HEK293 (cell line): ENCODE measurements at regions not wholly inside any gene's neighbourhood (a gene's known extent, or its start where the extent isn't known, plus 50 kb on each side); places are given as distances from the start of the nearest gene placed in this dataset.

Experiments used
- ATF2 ChIP-seq: fragments of 450-650 bp; formaldehyde crosslinking; IDR thresholded peaks from 2 replicates; pipeline ENCODE4 v1.5.1; 2016; ENCODE audit warnings: missing biosample characterization, missing genetic modification characterization, low read depth
- CTCF ChIP-seq: fragments of 450-650 bp; formaldehyde crosslinking; IDR thresholded peaks from 2 replicates; pipeline ENCODE4 v1.5.1; 2016; ENCODE audit warnings: missing biosample characterization, missing genetic modification characterization
- GLIS2 ChIP-seq: fragments of 450-650 bp; formaldehyde crosslinking; IDR thresholded peaks from 2 replicates; pipeline ENCODE4 v1.5.1; 2016; ENCODE audit warnings: missing biosample characterization, missing genetic modification characterization
- HOXA7 ChIP-seq: sonication (generic); formaldehyde crosslinking; IDR thresholded peaks from 2 replicates; pipeline ENCODE4 v1.8.1; 2022; ENCODE audit warnings: missing genetic modification reagents, borderline replicate concordance
- KLF16 ChIP-seq: fragments of 450-650 bp; formaldehyde crosslinking; IDR thresholded peaks from 2 replicates; pipeline ENCODE4 v1.5.1; 2017; ENCODE audit warnings: missing biosample characterization, missing genetic modification characterization
- PRDM2 ChIP-seq: fragments of 450-650 bp; formaldehyde crosslinking; IDR thresholded peaks from 2 replicates; pipeline ENCODE4 v1.5.1; 2016; ENCODE audit warnings: missing biosample characterization, missing genetic modification characterization, borderline replicate concordance
- SP2 ChIP-seq: fragments of 450-650 bp; formaldehyde crosslinking; IDR thresholded peaks from 2 replicates; pipeline ENCODE4 v1.5.1; 2016; ENCODE audit warnings: missing biosample characterization, missing genetic modification characterization
- ZBTB21 ChIP-seq: fragments of 450-650 bp; formaldehyde crosslinking; IDR thresholded peaks from 2 replicates; pipeline ENCODE4 v1.5.1; 2017; ENCODE audit warnings: missing biosample characterization, missing genetic modification characterization
- ZEB2 ChIP-seq: fragments of 450-650 bp; formaldehyde crosslinking; IDR thresholded peaks from 2 replicates; pipeline ENCODE4 v1.5.1; 2016; ENCODE audit warnings: missing biosample characterization, missing genetic modification characterization
- ZNF157 ChIP-seq: fragments of 450-650 bp; formaldehyde crosslinking; IDR thresholded peaks from 2 replicates; pipeline ENCODE4 v1.5.1; 2016; ENCODE audit warnings: missing biosample characterization, missing genetic modification characterization
- ZNF184 ChIP-seq: fragments of 450-650 bp; IDR thresholded peaks from 2 replicates; pipeline ENCODE4 v1.5.1; 2018; ENCODE audit warnings: missing biosample characterization, mild to moderate bottlenecking, missing genetic modification characterization
- ZSCAN30 ChIP-seq: fragments of 450-650 bp; IDR thresholded peaks from 2 replicates; pipeline ENCODE4 v1.5.1; 2018; ENCODE audit warnings: missing biosample characterization, mild to moderate bottlenecking, missing genetic modification characterization, moderate library complexity

GRCh38 chr10:57333880-57334279, 933.8 kb downstream of the IPMK start:
- TF ChIP-seq SP2 (no peak), ZBTB21 (tag by site-specific recombination) (no peak), KLF16 (no peak), CTCF (tag by site-specific recombination) (no peak), GLIS2 (no peak), ZNF184 (tag by site-specific recombination) (no peak), ZSCAN30 (tag by site-specific recombination) (no peak), ATF2 (tag by site-specific recombination) (no peak), PRDM2 (no peak), ZEB2 (no peak), ZNF157 (no peak), HOXA7 (CRISPR knock-in tag) (no peak)
